ENCODE measurements at regions not wholly inside any gene's neighbourhood (a gene's known extent, or its start where the extent isn't known, plus 50 kb on each side); places are given as distances from the start of the nearest gene placed in this dataset.

- TF ChIP-seq CTCF (IDR thresholded peaks at IDR 0.05; ENCODE audit: insufficient read depth, low read length) = no peak
- no peak overlapping the region for H3K4me3 ChIP-seq (ENCODE audit: low read depth, low read length)
- DNase-seq (ENCODE audit: low read depth) = no peak
Measured at GRCh38 chr21:43306911-43307676, 119.8 kb downstream of the SIK1 start.

GRCh38 chr21:43306391-43306790 lies 120.5 kb downstream of the SIK1 start:
- no peak for DNase-seq (ENCODE audit: low read depth)
- TF ChIP-seq CTCF (IDR thresholded peaks at IDR 0.05; ENCODE audit: insufficient read depth, low read length) = no peak
- no peak overlapping the region for H3K4me3 ChIP-seq (ENCODE audit: low read depth, low read length)

GRCh38 chr21:43305811-43306311 lies 121.1 kb downstream of the SIK1 start:
- no peak for DNase-seq (ENCODE audit: low read depth)
- no peak overlapping the region for H3K4me3 ChIP-seq (ENCODE audit: low read depth, low read length)
- no peak for TF ChIP-seq CTCF (IDR thresholded peaks at IDR 0.05; ENCODE audit: insufficient read depth, low read length)

- H3K4me3 ChIP-seq (ENCODE audit: low read depth, low read length) = no peak overlapping the region
- TF ChIP-seq CTCF (IDR thresholded peaks at IDR 0.05; ENCODE audit: insufficient read depth, low read length) = no peak
- no peak for DNase-seq (ENCODE audit: low read depth)
Measured at GRCh38 chr21:43305336-43305665, 121.6 kb downstream of the SIK1 start.

- DNase-seq (ENCODE audit: low read depth) = no peak
- H3K4me3 ChIP-seq (ENCODE audit: low read depth, low read length) = no peak overlapping the region
- no peak for TF ChIP-seq CTCF (IDR thresholded peaks at IDR 0.05; ENCODE audit: insufficient read depth, low read length)
Measured at GRCh38 chr21:43304621-43305335, 122.2 kb downstream of the SIK1 start.

- no peak for TF ChIP-seq CTCF (IDR thresholded peaks at IDR 0.05; ENCODE audit: insufficient read depth, low read length)
- no peak overlapping the region for H3K4me3 ChIP-seq (ENCODE audit: low read depth, low read length)
- DNase-seq (ENCODE audit: low read depth) = no peak
Measured at GRCh38 chr21:43304206-43304605, 122.7 kb downstream of the SIK1 start.

All from fibroblast of the aortic adventitia (primary cell).